Sigmoid colon (tissue), 6 donors: ENCODE measurements at regions not wholly inside any gene's neighbourhood (a gene's known extent, or its start where the extent isn't known, plus 50 kb on each side); places are given as distances from the start of the nearest gene placed in this dataset.

ENCODE experiments used
- DNase-seq: peaks from one replicate; pipeline ENCODE4 v3.0.0-alpha.2; 2019
- H3K27ac ChIP-seq, 4 donors: fragments of 200-600 bp; sonication (generic); one replicate each; pipeline ENCODE4 v1.5.1; 2016 to 2019; ENCODE audit warnings: mild to moderate bottlenecking in 1 of 4
- H3K27me3 ChIP-seq, 3 donors: fragments of 200-600 bp; sonication (generic); one replicate each; pipeline ENCODE4 v1.5.1; 2019; ENCODE audit warnings: mild to moderate bottlenecking in 1 of 3
- H3K36me3 ChIP-seq, 4 donors: fragments of 200-600 bp; sonication (generic); one replicate each; pipeline ENCODE4 v1.5.1; 2016 to 2019
- H3K4me1 ChIP-seq, 4 donors: fragments of 200-600 bp; sonication (generic); one replicate each; pipeline ENCODE4 v1.5.1; 2017 to 2019
- H3K4me3 ChIP-seq, 4 donors: fragments of 200-600 bp; sonication (generic); one replicate each; pipeline ENCODE4 v1.5.1; 2017 to 2019; ENCODE audit warnings: mild to moderate bottlenecking in 2 of 4, moderate library complexity in 1 of 4
- H3K9me3 ChIP-seq, 4 donors: fragments of 200-600 bp in 3 of 4; sonication (generic) in 3 of 4; one replicate each; pipeline versions ENCODE4 v1.5.1 to v1.6.1; 2013 to 2019
- EP300 ChIP-seq, 4 donors: sonication (generic); formaldehyde crosslinking; IDR thresholded peaks; one replicate each; pipeline ENCODE4 v1.6.1; 2017; ENCODE audit warnings: antibody characterized with exemption in 4 of 4
- POLR2A ChIP-seq, 2 donors: fragments of 450-650 bp; IDR thresholded peaks; one replicate each; pipeline ENCODE4 v1.6.1; 2016; ENCODE audit warnings: antibody characterized with exemption in 2 of 2, mild to moderate bottlenecking in 2 of 2, moderate library complexity in 2 of 2
- POLR2AphosphoS5 ChIP-seq, 4 donors: sonication (generic); formaldehyde crosslinking; IDR thresholded peaks; one replicate each; pipeline ENCODE4 v1.6.1; 2017; ENCODE audit warnings: antibody characterized with exemption in 4 of 4
- WGBS, 2 donors: extraction: QIAGEN DNeasy Blood & Tissue Kit; methylation state at CpG; one replicate each; pipeline ENCODE4 v1.1.7; 2013; 5-methylcytosine and 5-hydroxymethylcytosine counted together
- intact Hi-C: fragments of 100-400 bp; cut with DNase I; formaldehyde crosslinking; loops from one replicate; pipeline ENCODE4 v1.15.1; 2023
- TF ChIP-seq, protein P1 (sequence below), 4 experiments: fragments of 450-650 bp in 3 of 4; fragments of 200-600 bp in 1 of 4; IDR thresholded peaks; one replicate each; pipeline ENCODE4 v1.5.1; 2016 to 2019; ENCODE audit warnings: antibody characterized with exemption in 4 of 4, mild to moderate bottlenecking in 3 of 4, moderate library complexity in 2 of 4
- donor health status: healthy with polysubstance abuse.
- donor health status: healthy.

- intact Hi-C loops, result no loop called here
- no peak overlapping the region for H3K4me3 ChIP-seq
- no peak for DNase-seq
- TF ChIP-seq POLR2AphosphoS5 (IDR thresholded peaks at IDR 0.05) (no peak), EP300 (IDR thresholded peaks at IDR 0.05) (no peak), POLR2A (IDR thresholded peaks at IDR 0.05) (no peak)
- TF ChIP-seq, protein P1, sequence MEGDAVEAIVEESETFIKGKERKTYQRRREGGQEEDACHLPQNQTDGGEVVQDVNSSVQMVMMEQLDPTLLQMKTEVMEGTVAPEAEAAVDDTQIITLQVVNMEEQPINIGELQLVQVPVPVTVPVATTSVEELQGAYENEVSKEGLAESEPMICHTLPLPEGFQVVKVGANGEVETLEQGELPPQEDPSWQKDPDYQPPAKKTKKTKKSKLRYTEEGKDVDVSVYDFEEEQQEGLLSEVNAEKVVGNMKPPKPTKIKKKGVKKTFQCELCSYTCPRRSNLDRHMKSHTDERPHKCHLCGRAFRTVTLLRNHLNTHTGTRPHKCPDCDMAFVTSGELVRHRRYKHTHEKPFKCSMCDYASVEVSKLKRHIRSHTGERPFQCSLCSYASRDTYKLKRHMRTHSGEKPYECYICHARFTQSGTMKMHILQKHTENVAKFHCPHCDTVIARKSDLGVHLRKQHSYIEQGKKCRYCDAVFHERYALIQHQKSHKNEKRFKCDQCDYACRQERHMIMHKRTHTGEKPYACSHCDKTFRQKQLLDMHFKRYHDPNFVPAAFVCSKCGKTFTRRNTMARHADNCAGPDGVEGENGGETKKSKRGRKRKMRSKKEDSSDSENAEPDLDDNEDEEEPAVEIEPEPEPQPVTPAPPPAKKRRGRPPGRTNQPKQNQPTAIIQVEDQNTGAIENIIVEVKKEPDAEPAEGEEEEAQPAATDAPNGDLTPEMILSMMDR (IDR thresholded peaks at IDR 0.05), result no peak
- H3K36me3 ChIP-seq, result no peaks in the 10 kb centered on the region
- no peak overlapping the region for H3K27ac ChIP-seq
- 93 to 95% methylated on average over 4 of the region's 4 CpGs for WGBS, 2 donors
- no peaks in the 10 kb centered on the region for H3K9me3 ChIP-seq
- no peaks in the 10 kb centered on the region for H3K4me1 ChIP-seq
- H3K27me3 ChIP-seq, result no peaks in the 10 kb centered on the region
These were observed 248.5 kb upstream of the RAB6C start for GRCh38 chr2:129730979-129731378.

GRCh38 chr2:129731907-129732629 is 247.4 kb upstream of the RAB6C start:
- TF ChIP-seq EP300 (IDR thresholded peaks at IDR 0.05) (no peak), POLR2AphosphoS5 (IDR thresholded peaks at IDR 0.05) (no peak), POLR2A (IDR thresholded peaks at IDR 0.05) (no peak)
- TF ChIP-seq, protein P1 (IDR thresholded peaks at IDR 0.05), result no peak
- no peak for DNase-seq
- intact Hi-C loops, result no loop called here
- 78 to 83% methylated on average over 6 of the region's 6 CpGs for WGBS, 2 donors
- Histone ChIP-seq H3K9me3 (no peaks in the 10 kb centered on the region), H3K4me3 (no peak overlapping the region), H3K27ac (no peak overlapping the region), H3K4me1 (no peaks in the 10 kb centered on the region), H3K36me3 (no peaks in the 10 kb centered on the region), H3K27me3 (no peaks in the 10 kb centered on the region)

DNA sequence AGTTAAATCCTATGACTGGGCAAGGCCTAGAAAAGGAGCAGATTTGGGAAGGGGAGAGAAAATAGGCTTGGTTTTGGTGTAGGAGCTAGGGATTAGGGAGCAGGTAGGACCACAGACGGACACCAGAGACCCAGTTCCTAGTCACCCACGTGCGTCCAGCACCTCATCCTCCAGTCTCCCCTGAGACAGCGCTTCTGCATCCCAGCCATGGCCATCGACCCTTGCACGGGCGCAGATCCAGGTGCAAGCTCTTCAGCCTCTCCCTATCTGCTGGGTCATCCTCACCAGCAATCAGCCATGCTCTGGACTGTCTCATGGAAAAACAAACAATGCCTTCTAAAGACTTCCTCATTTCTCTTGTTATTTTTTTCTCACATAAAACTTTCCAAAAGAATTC is 246.8 kb upstream of the RAB6C start:
- Histone ChIP-seq H3K27ac (no peak overlapping the region), H3K4me1 (no peaks in the 10 kb centered on the region), H3K36me3 (no peaks in the 10 kb centered on the region), H3K27me3 (no peaks in the 10 kb centered on the region), H3K4me3 (no peak overlapping the region), H3K9me3 (no peaks in the 10 kb centered on the region)
- no peak for DNase-seq
- WGBS, 2 donors, result 54 to 76% methylated on average over 7 of the region's 7 CpGs
- intact Hi-C loops, result no loop called here
- TF ChIP-seq POLR2AphosphoS5 (IDR thresholded peaks at IDR 0.05), result no peak
- no peak for TF ChIP-seq EP300 (IDR thresholded peaks at IDR 0.05)
- TF ChIP-seq, protein P1 (IDR thresholded peaks at IDR 0.05), result no peak

GRCh38 chr2:129733041-129733440 is 246.4 kb upstream of the RAB6C start:
- no peak overlapping the region for H3K27ac ChIP-seq
- no peaks in the 10 kb centered on the region for H3K4me1 ChIP-seq
- H3K4me3 ChIP-seq, result no peak overlapping the region
- no peak for DNase-seq
- intact Hi-C loops, result no loop called here
- H3K9me3 ChIP-seq, result no peaks in the 10 kb centered on the region
- TF ChIP-seq EP300 (IDR thresholded peaks at IDR 0.05) (no peak), POLR2A (IDR thresholded peaks at IDR 0.05) (no peak), POLR2AphosphoS5 (IDR thresholded peaks at IDR 0.05) (no peak)
- TF ChIP-seq, protein P1 (IDR thresholded peaks at IDR 0.05), result no peak
- WGBS, 2 donors, result 68 to 75% methylated on average over 3 of the region's 3 CpGs
- no peaks in the 10 kb centered on the region for H3K36me3 ChIP-seq
- no peaks in the 10 kb centered on the region for H3K27me3 ChIP-seq

- Histone ChIP-seq H3K9me3 (no peaks in the 10 kb centered on the region), H3K36me3 (no peaks in the 10 kb centered on the region), H3K4me1 (no peaks in the 10 kb centered on the region), H3K4me3 (no peak overlapping the region), H3K27ac (no peak overlapping the region), H3K27me3 (no peaks in the 10 kb centered on the region)
- intact Hi-C loops, result no loop called here
- 73 to 78% methylated on average over 2 of the region's 2 CpGs for WGBS, 2 donors
- no peak for TF ChIP-seq POLR2A (IDR thresholded peaks at IDR 0.05)
- TF ChIP-seq, protein P1 (IDR thresholded peaks at IDR 0.05), result no peak
- TF ChIP-seq EP300 (IDR thresholded peaks at IDR 0.05), result no peak
- TF ChIP-seq POLR2AphosphoS5 (IDR thresholded peaks at IDR 0.05), result no peak
- no peak for DNase-seq
These were observed 245.9 kb upstream of the RAB6C start for GRCh38 chr2:129733579-129733978.
